ENCODE measurements at regions not wholly inside any gene's neighbourhood (a gene's known extent, or its start where the extent isn't known, plus 50 kb on each side); places are given as distances from the start of the nearest gene placed in this dataset.

DNA sequence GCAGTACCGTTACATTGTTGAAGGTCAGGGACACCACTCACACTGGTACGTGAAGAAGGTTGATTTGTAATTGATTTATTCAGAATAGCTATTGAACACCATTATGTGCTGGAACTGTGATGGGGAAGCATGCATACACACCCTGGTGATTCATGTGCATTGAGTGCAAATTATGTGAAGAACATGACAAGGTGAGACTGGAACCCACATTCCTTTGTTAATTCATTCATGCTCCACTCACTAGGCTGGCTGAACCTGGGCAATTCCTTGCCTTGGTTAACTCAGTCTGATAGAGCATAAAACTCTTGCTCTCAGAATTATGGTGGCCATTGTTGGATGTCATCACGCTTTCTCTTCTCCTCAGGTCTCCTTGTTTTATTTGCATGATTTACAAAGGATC is 67.3 kb upstream of the TPK1 start:
- H3K79me2 ChIP-seq (replicated peaks; ENCODE audit: insufficient read depth): no peaks in the 10 kb centered on the region
- DNase-seq (ENCODE audit: low spot score) (no peak), ATAC-seq (no peak)
- no peak overlapping the region for H3K4me3 ChIP-seq
- no peaks in the 10 kb centered on the region for H3K9me2 ChIP-seq (ENCODE audit: insufficient read depth)
- Mint-ChIP-seq H3K36me3 (ENCODE audit: low read depth) (peaks cover 3% of the 10 kb centered on the region; the same call in 1 of the 3 replicates), H3K27ac (no peak overlapping the region), H3K4me3 (no peak overlapping the region), H3K4me1 (peaks cover 7% of the 10 kb centered on the region), H3K27me3 (ENCODE audit: insufficient read depth, low read depth, poor library complexity) (no peaks in the 10 kb centered on the region), H3K9me3 (peaks cover 6% of the 10 kb centered on the region; the same call in 1 of the 3 replicates)
- H3K4me2 ChIP-seq: no peak overlapping the region
- peaks cover 8% of the 10 kb centered on the region for H3K4me1 ChIP-seq (ENCODE audit: insufficient read depth)
- no peaks in the 10 kb centered on the region for H3K27me3 ChIP-seq (ENCODE audit: insufficient read depth)
- TF ChIP-seq ZNF462 (CRISPR knock-in tag; IDR thresholded peaks at IDR 0.05) (no peak), JUNB (IDR thresholded peaks at IDR 0.05; ENCODE audit: unreplicated experiment) (no peak), NANOG (IDR thresholded peaks at IDR 0.05; ENCODE audit: borderline replicate concordance) (no peak), STAT1 (IDR thresholded peaks at IDR 0.05; ENCODE audit: unreplicated experiment) (no peak)
- H3K36me3 ChIP-seq (ENCODE audit: insufficient read depth): no peaks in the 10 kb centered on the region
- no peak overlapping the region for H2AFZ ChIP-seq
- H4K20me1 ChIP-seq (replicated peaks; ENCODE audit: insufficient read depth): 0 out of 2 replicates have a peak, but pooled peaks cover 2% of the 10 kb centered on the region
- no peaks in the 10 kb centered on the region for H3F3A ChIP-seq (replicated peaks; ENCODE audit: low read depth)
- no peak overlapping the region for H3K27ac ChIP-seq (ENCODE audit: low read depth)

- no peak overlapping the region for H3K4me2 ChIP-seq
- no peaks in the 10 kb centered on the region for H3F3A ChIP-seq (replicated peaks; ENCODE audit: low read depth)
- Mint-ChIP-seq H3K27ac (no peak overlapping the region), H3K4me3 (no peak overlapping the region), H3K4me1 (no peaks in the 10 kb centered on the region), H3K27me3 (ENCODE audit: insufficient read depth, low read depth, poor library complexity) (no peaks in the 10 kb centered on the region), H3K36me3 (ENCODE audit: low read depth) (no peaks in the 10 kb centered on the region), H3K9me3 (no peaks in the 10 kb centered on the region)
- H3K4me1 ChIP-seq (ENCODE audit: insufficient read depth): peaks cover 5% of the 10 kb centered on the region; the same call in 1 of the 2 replicates
- H3K79me2 ChIP-seq (replicated peaks; ENCODE audit: insufficient read depth): no peaks in the 10 kb centered on the region
- no peak overlapping the region for H3K4me3 ChIP-seq
- DNase-seq (ENCODE audit: low spot score) (no peak), ATAC-seq (no peak)
- no peaks in the 10 kb centered on the region for H3K27me3 ChIP-seq (ENCODE audit: insufficient read depth)
- no peaks in the 10 kb centered on the region for H3K9me2 ChIP-seq (ENCODE audit: insufficient read depth)
- no peaks in the 10 kb centered on the region for H4K20me1 ChIP-seq (replicated peaks; ENCODE audit: insufficient read depth)
- H2AFZ ChIP-seq: no peak overlapping the region
- no peaks in the 10 kb centered on the region for H3K36me3 ChIP-seq (ENCODE audit: insufficient read depth)
- H3K27ac ChIP-seq (ENCODE audit: low read depth): no peak overlapping the region
- no peak for TF ChIP-seq EZH2phosphoT487 (IDR thresholded peaks at IDR 0.05; ENCODE audit: unreplicated experiment)
- TF ChIP-seq POLR2AphosphoS5 (IDR thresholded peaks at IDR 0.05; ENCODE audit: low read depth): no peak
- no peak for TF ChIP-seq ZNF331 (CRISPR knock-in tag; IDR thresholded peaks at IDR 0.05; ENCODE audit: low read depth)
- no peak for TF ChIP-seq EZH2 (IDR thresholded peaks at IDR 0.05; ENCODE audit: low read depth, unreplicated experiment)
- no peak for TF ChIP-seq NANOG (IDR thresholded peaks at IDR 0.05; ENCODE audit: borderline replicate concordance)
- no peak for TF ChIP-seq ETS1 (IDR thresholded peaks at IDR 0.05)
- no peak for TF ChIP-seq JUNB (IDR thresholded peaks at IDR 0.05; ENCODE audit: unreplicated experiment)
- TF ChIP-seq ZNF114 (CRISPR knock-in tag; IDR thresholded peaks at IDR 0.05): no peak
- TF ChIP-seq, protein P1, sequence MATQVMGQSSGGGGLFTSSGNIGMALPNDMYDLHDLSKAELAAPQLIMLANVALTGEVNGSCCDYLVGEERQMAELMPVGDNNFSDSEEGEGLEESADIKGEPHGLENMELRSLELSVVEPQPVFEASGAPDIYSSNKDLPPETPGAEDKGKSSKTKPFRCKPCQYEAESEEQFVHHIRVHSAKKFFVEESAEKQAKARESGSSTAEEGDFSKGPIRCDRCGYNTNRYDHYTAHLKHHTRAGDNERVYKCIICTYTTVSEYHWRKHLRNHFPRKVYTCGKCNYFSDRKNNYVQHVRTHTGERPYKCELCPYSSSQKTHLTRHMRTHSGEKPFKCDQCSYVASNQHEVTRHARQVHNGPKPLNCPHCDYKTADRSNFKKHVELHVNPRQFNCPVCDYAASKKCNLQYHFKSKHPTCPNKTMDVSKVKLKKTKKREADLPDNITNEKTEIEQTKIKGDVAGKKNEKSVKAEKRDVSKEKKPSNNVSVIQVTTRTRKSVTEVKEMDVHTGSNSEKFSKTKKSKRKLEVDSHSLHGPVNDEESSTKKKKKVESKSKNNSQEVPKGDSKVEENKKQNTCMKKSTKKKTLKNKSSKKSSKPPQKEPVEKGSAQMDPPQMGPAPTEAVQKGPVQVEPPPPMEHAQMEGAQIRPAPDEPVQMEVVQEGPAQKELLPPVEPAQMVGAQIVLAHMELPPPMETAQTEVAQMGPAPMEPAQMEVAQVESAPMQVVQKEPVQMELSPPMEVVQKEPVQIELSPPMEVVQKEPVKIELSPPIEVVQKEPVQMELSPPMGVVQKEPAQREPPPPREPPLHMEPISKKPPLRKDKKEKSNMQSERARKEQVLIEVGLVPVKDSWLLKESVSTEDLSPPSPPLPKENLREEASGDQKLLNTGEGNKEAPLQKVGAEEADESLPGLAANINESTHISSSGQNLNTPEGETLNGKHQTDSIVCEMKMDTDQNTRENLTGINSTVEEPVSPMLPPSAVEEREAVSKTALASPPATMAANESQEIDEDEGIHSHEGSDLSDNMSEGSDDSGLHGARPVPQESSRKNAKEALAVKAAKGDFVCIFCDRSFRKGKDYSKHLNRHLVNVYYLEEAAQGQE (IDR thresholded peaks at IDR 0.05; ENCODE audit: unreplicated experiment): no peak
- TF ChIP-seq CREB1 (CRISPR knock-in tag; IDR thresholded peaks at IDR 0.05; ENCODE audit: low read depth): no peak
These were observed 56.9 kb upstream of the TPK1 start for GRCh38 chr7:144892761-144893160.

Measured in GM23338 (cell line).